ENCODE measurements at regions not wholly inside any gene's neighbourhood (a gene's known extent, or its start where the extent isn't known, plus 50 kb on each side); places are given as distances from the start of the nearest gene placed in this dataset.

GRCh38 chr14:66056268-66056907, 429.8 kb upstream of the CCDC196 start:
- no peak overlapping the region for H3K4me3 ChIP-seq (ENCODE audit: control insufficient read depth, low read depth, low read length)
- no peak for TF ChIP-seq CTCF (IDR thresholded peaks at IDR 0.05; ENCODE audit: control insufficient read depth, insufficient read depth, low read depth, low read length, missing control alignments)
- no peak for DNase-seq (ENCODE audit: low read depth)

GRCh38 chr14:66056926-66057552, 429.1 kb upstream of the CCDC196 start:
- H3K4me3 ChIP-seq (ENCODE audit: control insufficient read depth, low read depth, low read length): no peak overlapping the region
- no peak for DNase-seq (ENCODE audit: low read depth)
- no peak for TF ChIP-seq CTCF (IDR thresholded peaks at IDR 0.05; ENCODE audit: control insufficient read depth, insufficient read depth, low read depth, low read length, missing control alignments)

- TF ChIP-seq CTCF (IDR thresholded peaks at IDR 0.05; ENCODE audit: control insufficient read depth, insufficient read depth, low read depth, low read length, missing control alignments): no peak
- no peak for DNase-seq (ENCODE audit: low read depth)
- H3K4me3 ChIP-seq (ENCODE audit: control insufficient read depth, low read depth, low read length): no peak overlapping the region
Observed at GRCh38 chr14:66065188-66065587, 421.0 kb upstream of the CCDC196 start.

GRCh38 chr14:66066981-66067776, 419.0 kb upstream of the CCDC196 start:
- no peak overlapping the region for H3K4me3 ChIP-seq (ENCODE audit: control insufficient read depth, low read depth, low read length)
- TF ChIP-seq CTCF (IDR thresholded peaks at IDR 0.05; ENCODE audit: control insufficient read depth, insufficient read depth, low read depth, low read length, missing control alignments): no peak
- no peak for DNase-seq (ENCODE audit: low read depth)

- H3K4me3 ChIP-seq (ENCODE audit: control insufficient read depth, low read depth, low read length): no peak overlapping the region
- no peak for DNase-seq (ENCODE audit: low read depth)
- no peak for TF ChIP-seq CTCF (IDR thresholded peaks at IDR 0.05; ENCODE audit: control insufficient read depth, insufficient read depth, low read depth, low read length, missing control alignments)
Observed at GRCh38 chr14:66069036-66069435, 417.1 kb upstream of the CCDC196 start.

GRCh38 chr14:66069830-66070541, 416.2 kb upstream of the CCDC196 start:
- no peak for TF ChIP-seq CTCF (IDR thresholded peaks at IDR 0.05; ENCODE audit: control insufficient read depth, insufficient read depth, low read depth, low read length, missing control alignments)
- no peak for DNase-seq (ENCODE audit: low read depth)
- no peak overlapping the region for H3K4me3 ChIP-seq (ENCODE audit: control insufficient read depth, low read depth, low read length)

Data from AG09309 (cell line).